ENCODE measurements at regions not wholly inside any gene's neighbourhood (a gene's known extent, or its start where the extent isn't known, plus 50 kb on each side); places are given as distances from the start of the nearest gene placed in this dataset.

DNA sequence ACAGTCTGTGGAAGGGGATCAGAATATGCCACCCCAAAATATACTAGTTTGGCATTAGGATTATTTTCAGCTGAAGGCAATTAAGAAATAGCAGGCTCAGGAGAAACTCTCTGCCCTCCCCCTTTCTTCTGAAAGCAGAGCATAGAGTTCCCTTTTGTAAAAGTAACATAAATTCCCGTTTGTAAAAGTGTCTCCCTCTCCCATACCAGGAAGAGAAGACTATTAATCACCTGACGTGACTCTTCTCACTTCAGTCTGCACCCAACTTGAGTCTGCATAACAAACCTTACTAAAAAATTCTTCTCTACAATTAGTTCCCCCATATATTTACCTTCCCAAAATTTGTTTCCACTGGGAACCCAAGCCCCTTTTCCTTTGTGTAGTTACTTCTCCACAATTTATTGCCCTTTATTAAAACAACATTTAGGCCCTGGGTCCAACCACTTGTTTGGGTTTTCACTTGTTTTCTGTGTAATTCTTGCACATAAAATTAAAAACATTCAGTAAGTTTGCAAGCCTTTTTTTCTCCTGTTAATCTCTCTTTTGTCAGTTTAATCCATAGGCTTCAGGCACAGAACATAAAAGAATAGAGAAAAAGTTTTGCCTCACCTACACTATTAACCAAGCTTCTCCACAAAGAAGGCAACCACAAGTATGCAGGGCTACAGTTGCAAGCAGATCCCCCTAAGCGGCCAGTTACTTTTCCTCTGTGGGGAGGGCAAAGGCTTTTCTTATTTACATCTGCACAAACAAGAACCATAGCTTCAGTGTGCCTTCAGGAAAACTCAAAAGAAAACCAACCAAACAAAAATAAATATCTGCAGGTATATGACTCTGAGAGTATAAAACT, 73.8 kb upstream of the EPCAM start:
- Histone ChIP-seq H4K20me1 (replicated peaks; ENCODE audit: control insufficient read depth, extremely low read depth, insufficient read depth, low read length) (no peaks in the 10 kb centered on the region), H3K9me1 (replicated peaks; ENCODE audit: control insufficient read depth, extremely low read depth, insufficient read depth, low read length) (no peaks in the 10 kb centered on the region), H3K36me3 (ENCODE audit: control insufficient read depth in 2 of 2, extremely low read depth in 1 of 2, insufficient read depth in 2 of 2, low read length in 2 of 2) (no peaks in the 10 kb centered on the region), H3K4me1 (ENCODE audit: control insufficient read depth, extremely low read depth, insufficient read depth, low read length) (no peaks in the 10 kb centered on the region), H3K4me3 (replicated peaks in 1 of 3; ENCODE audit: insufficient read depth in 1 of 3, low read depth in 1 of 3, low read length in 3 of 3) (no peak overlapping the region), H3K79me2 (ENCODE audit: control insufficient read depth, insufficient read depth, low read length) (no peaks in the 10 kb centered on the region), H3K4me2 (ENCODE audit: insufficient read depth, low read length) (no peak overlapping the region), H3K27ac (ENCODE audit: insufficient read depth, low read depth, low read length) (no peak overlapping the region), H3K9ac (replicated peaks; ENCODE audit: extremely low read depth, insufficient read depth, low read length) (no peak overlapping the region), H2AFZ (ENCODE audit: low read depth, low read length) (no peak overlapping the region), H3K9me3 (replicated peaks; ENCODE audit: control insufficient read depth, insufficient read depth, low read length) (no peaks in the 10 kb centered on the region), H3K27me3 (ENCODE audit: control insufficient read depth in 2 of 2, insufficient read depth in 2 of 2, low read length in 2 of 2) (peaks cover 4 to 6% of the 10 kb centered on the region in 2 experiments)
- dilution Hi-C loops (cut with MboI; ENCODE audit: extremely low pct_ligation_motif_present, low sequenced_read_pairs) (no loop called here), intact Hi-C loops (cut with micrococcal nuclease) (no loop called here)
- ChIA-PET POLR2A (no interaction called here), CTCF (interaction anchor here (0.7 to 1.3 kb wide), 2 partner anchors 19 to 27 kb away, joined by 3 read pairs; no protein-coding TSS in a partner anchor)
- TF ChIP-seq FOS (IDR thresholded peaks at IDR 0.05; ENCODE audit: borderline replicate concordance, insufficient read depth, low read length) (no peak), POLR2AphosphoS5 (IDR thresholded peaks at IDR 0.05; ENCODE audit: insufficient read depth, low read depth, low read length) (no peak), EZH2 (IDR thresholded peaks at IDR 0.05; ENCODE audit: borderline replicate concordance, low read depth, low read length, severe bottlenecking) (no peak), POLR2A (IDR thresholded peaks at IDR 0.05; ENCODE audit: low read depth, low read length) (no peak), JUN (IDR thresholded peaks at IDR 0.05; ENCODE audit: borderline replicate concordance, insufficient read depth, insufficient read length, low read depth) (no peak)
- FAIRE-seq (no peak), DNase-seq (ENCODE audit: low read depth, low spot score) (no peak)
- no TSS peak for BruUV-seq (replicated peaks)

- H3K4me1 ChIP-seq (ENCODE audit: control insufficient read depth, extremely low read depth, insufficient read depth, low read length) = no peaks in the 10 kb centered on the region
- CTCF ChIA-PET = no interaction called here
- FAIRE-seq (no peak), DNase-seq (ENCODE audit: low read depth, low spot score) (no peak)
- no peaks in the 10 kb centered on the region for H3K79me2 ChIP-seq (ENCODE audit: control insufficient read depth, insufficient read depth, low read length)
- no peaks in the 10 kb centered on the region for H3K36me3 ChIP-seq (ENCODE audit: control insufficient read depth in 2 of 2, extremely low read depth in 1 of 2, insufficient read depth in 2 of 2, low read length in 2 of 2)
- no peaks in the 10 kb centered on the region for H4K20me1 ChIP-seq (replicated peaks; ENCODE audit: control insufficient read depth, extremely low read depth, insufficient read depth, low read length)
- H3K9me3 ChIP-seq (replicated peaks; ENCODE audit: control insufficient read depth, insufficient read depth, low read length) = no peaks in the 10 kb centered on the region
- dilution Hi-C loops (cut with MboI; ENCODE audit: extremely low pct_ligation_motif_present, low sequenced_read_pairs) (no loop called here), intact Hi-C loops (cut with micrococcal nuclease) (no loop called here)
- no peaks in the 10 kb centered on the region for H3K9me1 ChIP-seq (replicated peaks; ENCODE audit: control insufficient read depth, extremely low read depth, insufficient read depth, low read length)
- no peak overlapping the region for H2AFZ ChIP-seq (ENCODE audit: low read depth, low read length)
- BruUV-seq (replicated peaks) = no TSS peak
- POLR2A ChIA-PET = no interaction called here
- no peak overlapping the region for H3K4me2 ChIP-seq (ENCODE audit: insufficient read depth, low read length)
- no peak overlapping the region for H3K9ac ChIP-seq (replicated peaks; ENCODE audit: extremely low read depth, insufficient read depth, low read length)
- peaks cover 2 to 3% of the 10 kb centered on the region in 2 experiments for H3K27me3 ChIP-seq (ENCODE audit: control insufficient read depth in 2 of 2, insufficient read depth in 2 of 2, low read length in 2 of 2)
- no peak for TF ChIP-seq EZH2 (IDR thresholded peaks at IDR 0.05; ENCODE audit: borderline replicate concordance, low read depth, low read length, severe bottlenecking)
- no peak for TF ChIP-seq GATA2 (IDR thresholded peaks at IDR 0.05; ENCODE audit: insufficient read depth, insufficient read length, low read depth, low read length)
- no peak for TF ChIP-seq JUN (IDR thresholded peaks at IDR 0.05; ENCODE audit: borderline replicate concordance, insufficient read depth, insufficient read length, low read depth)
- TF ChIP-seq POLR2AphosphoS5 (IDR thresholded peaks at IDR 0.05; ENCODE audit: insufficient read depth, low read depth, low read length) = no peak
- TF ChIP-seq POLR2A (IDR thresholded peaks at IDR 0.05; ENCODE audit: low read depth, low read length) = no peak
- no peak for TF ChIP-seq MAX (IDR thresholded peaks at IDR 0.05; ENCODE audit: insufficient read depth, insufficient read length)
- TF ChIP-seq CTCF (IDR thresholded peaks at IDR 0.05; ENCODE audit: extremely low read depth in 1 of 2, insufficient read depth in 1 of 2, low read depth in 1 of 2, low read length in 2 of 2) = no peak
- no peak for TF ChIP-seq FOS (IDR thresholded peaks at IDR 0.05; ENCODE audit: borderline replicate concordance, insufficient read depth, low read length)
- no peak for TF ChIP-seq MYC (IDR thresholded peaks at IDR 0.05; ENCODE audit: low read depth, low read length)
- no peak overlapping the region for H3K4me3 ChIP-seq (replicated peaks in 1 of 3; ENCODE audit: insufficient read depth in 1 of 3, low read depth in 1 of 3, low read length in 3 of 3)
- no peak overlapping the region for H3K27ac ChIP-seq (ENCODE audit: insufficient read depth, low read depth, low read length)
Observed at GRCh38 chr2:47293976-47294375, 75.1 kb upstream of the EPCAM start.
